HCT116 (cell line): ENCODE measurements at regions not wholly inside any gene's neighbourhood (a gene's known extent, or its start where the extent isn't known, plus 50 kb on each side); places are given as distances from the start of the nearest gene placed in this dataset.
"Not testable (repeated sequence)": the region's sequence is repeated elsewhere in the genome, so short reads cannot be mapped to it uniquely, and the experiment has no call there.

ENCODE experiments used
- CEBPB ChIP-seq: IDR thresholded peaks from 2 replicates; pipeline ENCODE4 v1.6.1; 2012; ENCODE audit warnings: low read depth
- EGR1 ChIP-seq: IDR thresholded peaks from 2 replicates; pipeline ENCODE4 v1.6.1; 2012; ENCODE audit warnings: low read depth
- EZH2 ChIP-seq: fragments of 200-600 bp; sonication (generic); IDR thresholded peaks from 2 replicates; pipeline ENCODE4 v1.6.1; 2017; ENCODE audit warnings: antibody characterized with exemption, mixed run types
- EZH2phosphoT487 ChIP-seq: fragments of 200-600 bp; IDR thresholded peaks from 2 replicates; pipeline ENCODE4 v1.6.1; 2018; ENCODE audit warnings: antibody characterized with exemption, borderline replicate concordance
- POLR2A ChIP-seq: IDR thresholded peaks from 2 replicates; pipeline ENCODE4 v1.7.0; 2011; ENCODE audit warnings: borderline replicate concordance; ENCODE audit not compliant: insufficient read depth, insufficient read length; ENCODE audit errors: extremely low read depth
- SIN3A ChIP-seq: IDR thresholded peaks from 2 replicates; pipeline ENCODE4 v1.6.1; 2012; ENCODE audit warnings: low read depth
- TCF7L2 ChIP-seq: IDR thresholded peaks from 2 replicates; pipeline ENCODE4 v1.7.0; 2011; ENCODE audit warnings: borderline replicate concordance, inconsistent platforms; ENCODE audit not compliant: insufficient read depth, insufficient read length; ENCODE audit errors: extremely low read depth
- ZFX ChIP-seq: fragments of 450-650 bp; IDR thresholded peaks from 2 replicates; pipeline ENCODE4 v1.6.1; 2017
- TF ChIP-seq, protein P1 (sequence below): IDR thresholded peaks from 2 replicates; pipeline ENCODE4 v1.6.1; 2012
- TF ChIP-seq, protein P2 (sequence below), 3 experiments: fragments of 200-600 bp in 1 of 3; sonication (generic) in 1 of 3; IDR thresholded peaks in 2 of 3; conservative IDR thresholded peaks in 1 of 3; 2 replicates each; pipeline ENCODE4 v1.5.1; 2012 to 2017; ENCODE audit warnings: low read depth in 2 of 3, low read length in 2 of 3, antibody characterized with exemption in 1 of 3, borderline replicate concordance in 1 of 3, control low read depth in 1 of 3, mild to moderate bottlenecking in 1 of 3, mixed read lengths in 1 of 3, mixed run types in 1 of 3, moderate library complexity in 1 of 3; ENCODE audit not compliant: insufficient read depth in 1 of 3
- TF ChIP-seq, protein P3 (sequence below): IDR thresholded peaks from 2 replicates; pipeline ENCODE4 v1.6.1; 2012
- TF ChIP-seq, protein P4 (sequence below): IDR thresholded peaks from 2 replicates; pipeline ENCODE4 v1.6.1; 2012; ENCODE audit warnings: low read depth

DNA sequence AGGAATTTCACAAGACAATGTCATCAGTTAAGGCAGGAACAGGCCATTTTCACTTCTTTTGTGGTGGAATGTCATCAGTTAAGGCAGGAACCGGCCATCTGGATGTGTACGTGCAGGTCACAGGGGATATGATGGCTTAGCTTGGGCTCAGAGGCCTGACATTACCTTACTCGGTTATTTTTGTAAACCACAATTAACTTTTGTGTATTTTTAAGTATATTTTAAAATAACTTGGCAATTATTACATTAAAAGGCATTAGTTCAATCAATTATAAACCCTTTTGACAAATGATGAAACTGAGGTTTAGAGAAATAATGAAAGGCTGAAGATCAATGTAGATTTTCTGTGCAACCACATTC lies 801.3 kb upstream of the CDH10 start:
- not testable (repeated sequence) for TF ChIP-seq TCF7L2, POLR2A, CEBPB, EZH2, ZFX, SIN3A, EGR1, EZH2phosphoT487
- TF ChIP-seq, protein P1, sequence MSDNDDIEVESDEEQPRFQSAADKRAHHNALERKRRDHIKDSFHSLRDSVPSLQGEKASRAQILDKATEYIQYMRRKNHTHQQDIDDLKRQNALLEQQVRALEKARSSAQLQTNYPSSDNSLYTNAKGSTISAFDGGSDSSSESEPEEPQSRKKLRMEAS = not testable (repeated sequence)
- TF ChIP-seq, protein P2, sequence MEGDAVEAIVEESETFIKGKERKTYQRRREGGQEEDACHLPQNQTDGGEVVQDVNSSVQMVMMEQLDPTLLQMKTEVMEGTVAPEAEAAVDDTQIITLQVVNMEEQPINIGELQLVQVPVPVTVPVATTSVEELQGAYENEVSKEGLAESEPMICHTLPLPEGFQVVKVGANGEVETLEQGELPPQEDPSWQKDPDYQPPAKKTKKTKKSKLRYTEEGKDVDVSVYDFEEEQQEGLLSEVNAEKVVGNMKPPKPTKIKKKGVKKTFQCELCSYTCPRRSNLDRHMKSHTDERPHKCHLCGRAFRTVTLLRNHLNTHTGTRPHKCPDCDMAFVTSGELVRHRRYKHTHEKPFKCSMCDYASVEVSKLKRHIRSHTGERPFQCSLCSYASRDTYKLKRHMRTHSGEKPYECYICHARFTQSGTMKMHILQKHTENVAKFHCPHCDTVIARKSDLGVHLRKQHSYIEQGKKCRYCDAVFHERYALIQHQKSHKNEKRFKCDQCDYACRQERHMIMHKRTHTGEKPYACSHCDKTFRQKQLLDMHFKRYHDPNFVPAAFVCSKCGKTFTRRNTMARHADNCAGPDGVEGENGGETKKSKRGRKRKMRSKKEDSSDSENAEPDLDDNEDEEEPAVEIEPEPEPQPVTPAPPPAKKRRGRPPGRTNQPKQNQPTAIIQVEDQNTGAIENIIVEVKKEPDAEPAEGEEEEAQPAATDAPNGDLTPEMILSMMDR (IDR thresholded peaks at IDR 0.05 in 2 of 3, conservative IDR thresholded peaks at IDR 0.05 in 1 of 3; ENCODE audit: borderline replicate concordance in 1 of 3, insufficient read depth in 1 of 3, low read depth in 2 of 3, low read length in 2 of 3) = not testable (repeated sequence)
- TF ChIP-seq, protein P3, sequence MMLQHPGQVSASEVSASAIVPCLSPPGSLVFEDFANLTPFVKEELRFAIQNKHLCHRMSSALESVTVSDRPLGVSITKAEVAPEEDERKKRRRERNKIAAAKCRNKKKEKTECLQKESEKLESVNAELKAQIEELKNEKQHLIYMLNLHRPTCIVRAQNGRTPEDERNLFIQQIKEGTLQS = not testable (repeated sequence)
- TF ChIP-seq, protein P4, sequence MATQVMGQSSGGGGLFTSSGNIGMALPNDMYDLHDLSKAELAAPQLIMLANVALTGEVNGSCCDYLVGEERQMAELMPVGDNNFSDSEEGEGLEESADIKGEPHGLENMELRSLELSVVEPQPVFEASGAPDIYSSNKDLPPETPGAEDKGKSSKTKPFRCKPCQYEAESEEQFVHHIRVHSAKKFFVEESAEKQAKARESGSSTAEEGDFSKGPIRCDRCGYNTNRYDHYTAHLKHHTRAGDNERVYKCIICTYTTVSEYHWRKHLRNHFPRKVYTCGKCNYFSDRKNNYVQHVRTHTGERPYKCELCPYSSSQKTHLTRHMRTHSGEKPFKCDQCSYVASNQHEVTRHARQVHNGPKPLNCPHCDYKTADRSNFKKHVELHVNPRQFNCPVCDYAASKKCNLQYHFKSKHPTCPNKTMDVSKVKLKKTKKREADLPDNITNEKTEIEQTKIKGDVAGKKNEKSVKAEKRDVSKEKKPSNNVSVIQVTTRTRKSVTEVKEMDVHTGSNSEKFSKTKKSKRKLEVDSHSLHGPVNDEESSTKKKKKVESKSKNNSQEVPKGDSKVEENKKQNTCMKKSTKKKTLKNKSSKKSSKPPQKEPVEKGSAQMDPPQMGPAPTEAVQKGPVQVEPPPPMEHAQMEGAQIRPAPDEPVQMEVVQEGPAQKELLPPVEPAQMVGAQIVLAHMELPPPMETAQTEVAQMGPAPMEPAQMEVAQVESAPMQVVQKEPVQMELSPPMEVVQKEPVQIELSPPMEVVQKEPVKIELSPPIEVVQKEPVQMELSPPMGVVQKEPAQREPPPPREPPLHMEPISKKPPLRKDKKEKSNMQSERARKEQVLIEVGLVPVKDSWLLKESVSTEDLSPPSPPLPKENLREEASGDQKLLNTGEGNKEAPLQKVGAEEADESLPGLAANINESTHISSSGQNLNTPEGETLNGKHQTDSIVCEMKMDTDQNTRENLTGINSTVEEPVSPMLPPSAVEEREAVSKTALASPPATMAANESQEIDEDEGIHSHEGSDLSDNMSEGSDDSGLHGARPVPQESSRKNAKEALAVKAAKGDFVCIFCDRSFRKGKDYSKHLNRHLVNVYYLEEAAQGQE = not testable (repeated sequence)
